Sigmoid colon (tissue), 6 donors: ENCODE measurements at regions not wholly inside any gene's neighbourhood (a gene's known extent, or its start where the extent isn't known, plus 50 kb on each side); places are given as distances from the start of the nearest gene placed in this dataset.

Source experiments
- DNase-seq: peaks from one replicate; pipeline ENCODE4 v3.0.0-alpha.2; 2019
- H3K27ac ChIP-seq, 4 donors: fragments of 200-600 bp; sonication (generic); one replicate each; pipeline ENCODE4 v1.5.1; 2016 to 2019; ENCODE audit warnings: mild to moderate bottlenecking in 1 of 4
- H3K27me3 ChIP-seq, 3 donors: fragments of 200-600 bp; sonication (generic); one replicate each; pipeline ENCODE4 v1.5.1; 2019; ENCODE audit warnings: mild to moderate bottlenecking in 1 of 3
- H3K36me3 ChIP-seq, 4 donors: fragments of 200-600 bp; sonication (generic); one replicate each; pipeline ENCODE4 v1.5.1; 2016 to 2019
- H3K4me1 ChIP-seq, 4 donors: fragments of 200-600 bp; sonication (generic); one replicate each; pipeline ENCODE4 v1.5.1; 2017 to 2019
- H3K4me3 ChIP-seq, 4 donors: fragments of 200-600 bp; sonication (generic); one replicate each; pipeline ENCODE4 v1.5.1; 2017 to 2019; ENCODE audit warnings: mild to moderate bottlenecking in 2 of 4, moderate library complexity in 1 of 4
- H3K9me3 ChIP-seq, 4 donors: fragments of 200-600 bp in 3 of 4; sonication (generic) in 3 of 4; one replicate each; pipeline versions ENCODE4 v1.5.1 to v1.6.1; 2013 to 2019
- CTCF ChIP-seq, 4 experiments: fragments of 450-650 bp in 3 of 4; fragments of 200-600 bp in 1 of 4; IDR thresholded peaks; one replicate each; pipeline ENCODE4 v1.5.1; 2016 to 2019; ENCODE audit warnings: antibody characterized with exemption in 4 of 4, mild to moderate bottlenecking in 3 of 4, moderate library complexity in 2 of 4
- EP300 ChIP-seq, 4 donors: sonication (generic); formaldehyde crosslinking; IDR thresholded peaks; one replicate each; pipeline ENCODE4 v1.6.1; 2017; ENCODE audit warnings: antibody characterized with exemption in 4 of 4
- POLR2A ChIP-seq, 2 donors: fragments of 450-650 bp; IDR thresholded peaks; one replicate each; pipeline ENCODE4 v1.6.1; 2016; ENCODE audit warnings: antibody characterized with exemption in 2 of 2, mild to moderate bottlenecking in 2 of 2, moderate library complexity in 2 of 2
- POLR2AphosphoS5 ChIP-seq, 4 donors: sonication (generic); formaldehyde crosslinking; IDR thresholded peaks; one replicate each; pipeline ENCODE4 v1.6.1; 2017; ENCODE audit warnings: antibody characterized with exemption in 4 of 4
- WGBS, 2 donors: extraction: QIAGEN DNeasy Blood & Tissue Kit; methylation state at CpG; one replicate each; pipeline ENCODE4 v1.1.7; 2013; 5-methylcytosine and 5-hydroxymethylcytosine counted together
- intact Hi-C: fragments of 100-400 bp; cut with DNase I; formaldehyde crosslinking; loops from one replicate; pipeline ENCODE4 v1.15.1; 2023
- donor health status: healthy with polysubstance abuse.
- donor health status: healthy.

GRCh38 chr11:130571519-130571918, 123.1 kb downstream of the ADAMTS15 start:
- Histone ChIP-seq H3K27ac (no peak overlapping the region), H3K4me3 (no peak overlapping the region), H3K4me1 (no peaks in the 10 kb centered on the region), H3K36me3 (no peaks in the 10 kb centered on the region), H3K9me3 (no peaks in the 10 kb centered on the region), H3K27me3 (no peaks in the 10 kb centered on the region)
- 95 to 99% methylated on average over 1 of the region's 1 CpG for WGBS, 2 donors
- no peak for DNase-seq
- no peak for TF ChIP-seq CTCF (IDR thresholded peaks at IDR 0.05)
- TF ChIP-seq POLR2AphosphoS5 (IDR thresholded peaks at IDR 0.05), result no peak
- no peak for TF ChIP-seq EP300 (IDR thresholded peaks at IDR 0.05)
- TF ChIP-seq POLR2A (IDR thresholded peaks at IDR 0.05), result no peak
- intact Hi-C loops, result no loop called here

- Histone ChIP-seq H3K27me3 (no peaks in the 10 kb centered on the region), H3K9me3 (no peaks in the 10 kb centered on the region), H3K4me1 (no peaks in the 10 kb centered on the region), H3K27ac (no peak overlapping the region), H3K4me3 (no peak overlapping the region), H3K36me3 (no peaks in the 10 kb centered on the region)
- intact Hi-C loops, result no loop called here
- TF ChIP-seq CTCF (IDR thresholded peaks at IDR 0.05), result no peak
- no peak for TF ChIP-seq EP300 (IDR thresholded peaks at IDR 0.05)
- no peak for TF ChIP-seq POLR2AphosphoS5 (IDR thresholded peaks at IDR 0.05)
- TF ChIP-seq POLR2A (IDR thresholded peaks at IDR 0.05), result no peak
- no peak for DNase-seq
- whole genome bisulfite sequencing, 2 donors, result 85 to 93% methylated on average over 10 of the region's 10 CpGs
Measured at GRCh38 chr11:130571947-130572584, 123.6 kb downstream of the ADAMTS15 start.

- no peak overlapping the region for H3K4me3 ChIP-seq
- no peaks in the 10 kb centered on the region for H3K36me3 ChIP-seq
- H3K4me1 ChIP-seq, result peaks cover 0 to 5% (median 2%) of the 10 kb centered on the region in 4 donors
- H3K9me3 ChIP-seq, result no peaks in the 10 kb centered on the region
- no peak overlapping the region for H3K27ac ChIP-seq
- TF ChIP-seq POLR2AphosphoS5 (IDR thresholded peaks at IDR 0.05), result no peak
- no peak for TF ChIP-seq CTCF (IDR thresholded peaks at IDR 0.05)
- no peak for TF ChIP-seq POLR2A (IDR thresholded peaks at IDR 0.05)
- TF ChIP-seq EP300 (IDR thresholded peaks at IDR 0.05), result no peak
- WGBS, 2 donors, result 93 to 95% methylated on average over 2 of the region's 2 CpGs
- intact Hi-C loops, result no loop called here
- no peaks in the 10 kb centered on the region for H3K27me3 ChIP-seq
- no peak for DNase-seq
Measured at GRCh38 chr11:130573767-130574166, 125.3 kb downstream of the ADAMTS15 start.

GRCh38 chr11:130574740-130575139, 126.3 kb downstream of the ADAMTS15 start:
- intact Hi-C loops, result no loop called here
- H3K9me3 ChIP-seq, result no peaks in the 10 kb centered on the region
- no peak overlapping the region for H3K27ac ChIP-seq
- H3K27me3 ChIP-seq, result no peaks in the 10 kb centered on the region
- WGBS, 2 donors, result 90 to 92% methylated on average over 2 of the region's 2 CpGs
- peaks cover 0 to 5% (median 2%) of the 10 kb centered on the region in 4 donors for H3K4me1 ChIP-seq
- no peaks in the 10 kb centered on the region for H3K36me3 ChIP-seq
- DNase-seq, result no peak
- no peak for TF ChIP-seq POLR2AphosphoS5 (IDR thresholded peaks at IDR 0.05)
- TF ChIP-seq POLR2A (IDR thresholded peaks at IDR 0.05), result no peak
- TF ChIP-seq CTCF (IDR thresholded peaks at IDR 0.05), result no peak
- no peak for TF ChIP-seq EP300 (IDR thresholded peaks at IDR 0.05)
- no peak overlapping the region for H3K4me3 ChIP-seq

- intact Hi-C loops, result no loop called here
- H3K9me3 ChIP-seq, result no peaks in the 10 kb centered on the region
- 86 to 96% methylated on average over 7 of the region's 7 CpGs for WGBS, 2 donors
- TF ChIP-seq EP300 (IDR thresholded peaks at IDR 0.05) (no peak), CTCF (IDR thresholded peaks at IDR 0.05) (no peak), POLR2A (IDR thresholded peaks at IDR 0.05) (no peak), POLR2AphosphoS5 (IDR thresholded peaks at IDR 0.05) (no peak)
- no peak overlapping the region for H3K4me3 ChIP-seq
- DNase-seq, result no peak
- H3K27me3 ChIP-seq, result no peaks in the 10 kb centered on the region
- no peaks in the 10 kb centered on the region for H3K36me3 ChIP-seq
- no peak overlapping the region for H3K27ac ChIP-seq
- H3K4me1 ChIP-seq, result peaks cover 0 to 17% (median 14%) of the 10 kb centered on the region in 4 donors
Measured at GRCh38 chr11:130576146-130576545, 127.7 kb downstream of the ADAMTS15 start.
